ENCODE measurements at regions not wholly inside any gene's neighbourhood (a gene's known extent, or its start where the extent isn't known, plus 50 kb on each side); places are given as distances from the start of the nearest gene placed in this dataset.
"Not testable (repeated sequence)": the region's sequence is repeated elsewhere in the genome, so short reads cannot be mapped to it uniquely, and the experiment has no call there.

- TF ChIP-seq CTCF (IDR thresholded peaks at IDR 0.05; ENCODE audit: low read depth, low read length, missing control alignments) = no peak
- H3K4me3 ChIP-seq (ENCODE audit: low read depth, low read length) = no peak overlapping the region
Observed at GRCh38 chr4:11650801-11651596, 222.3 kb upstream of the HS3ST1 start.

GRCh38 chr4:11647433-11647832 is 218.7 kb upstream of the HS3ST1 start:
- H3K4me3 ChIP-seq (ENCODE audit: low read depth, low read length) = no peak overlapping the region
- no peak for TF ChIP-seq CTCF (IDR thresholded peaks at IDR 0.05; ENCODE audit: low read depth, low read length, missing control alignments)
- no peak for DNase-seq (ENCODE audit: low read depth)

More at GRCh38 chr4:11650801-11651596, 222.3 kb upstream of the HS3ST1 start:
- no peak for DNase-seq (ENCODE audit: low read depth)

GRCh38 chr4:11643081-11643480 is 214.4 kb upstream of the HS3ST1 start:
- H3K4me3 ChIP-seq (ENCODE audit: low read depth, low read length); DNase-seq (ENCODE audit: low read depth): not testable (repeated sequence)

- H3K4me3 ChIP-seq (ENCODE audit: low read depth, low read length) = no peak overlapping the region
- DNase-seq (ENCODE audit: low read depth) = no peak
- TF ChIP-seq CTCF (IDR thresholded peaks at IDR 0.05; ENCODE audit: low read depth, low read length, missing control alignments) = no peak
Observed at GRCh38 chr4:11640584-11640983, 211.9 kb upstream of the HS3ST1 start.

- DNase-seq (ENCODE audit: low read depth) = no peak
- no peak for TF ChIP-seq CTCF (IDR thresholded peaks at IDR 0.05; ENCODE audit: low read depth, low read length, missing control alignments)
- H3K4me3 ChIP-seq (ENCODE audit: low read depth, low read length) = no peak overlapping the region
Observed at GRCh38 chr4:11636551-11636950, 207.9 kb upstream of the HS3ST1 start.

GRCh38 chr4:11636031-11636430 is 207.3 kb upstream of the HS3ST1 start:
- TF ChIP-seq CTCF (IDR thresholded peaks at IDR 0.05; ENCODE audit: low read depth, low read length, missing control alignments) = no peak
- H3K4me3 ChIP-seq (ENCODE audit: low read depth, low read length) = no peak overlapping the region
- no peak for DNase-seq (ENCODE audit: low read depth)

- H3K4me3 ChIP-seq (ENCODE audit: low read depth, low read length) = no peak overlapping the region
- no peak for TF ChIP-seq CTCF (IDR thresholded peaks at IDR 0.05; ENCODE audit: low read depth, low read length, missing control alignments)
- DNase-seq (ENCODE audit: low read depth) = no peak
Observed at GRCh38 chr4:11635342-11635741, 206.6 kb upstream of the HS3ST1 start.

Data from GM12864 (cell line).